ENCODE measurements at regions not wholly inside any gene's neighbourhood (a gene's known extent, or its start where the extent isn't known, plus 50 kb on each side); places are given as distances from the start of the nearest gene placed in this dataset.

- TF ChIP-seq CTCF (IDR thresholded peaks at IDR 0.05 in 4 of 5, conservative IDR thresholded peaks at IDR 0.05 in 1 of 5) = no peak
- TF ChIP-seq POLR2A (IDR thresholded peaks at IDR 0.05) = no peak
These were observed 108.7 kb upstream of the GLI3 start for GRCh38 chr7:42345478-42346299.

Measured in gastrocnemius medialis (tissue), 4 donors.